ENCODE measurements at regions not wholly inside any gene's neighbourhood (a gene's known extent, or its start where the extent isn't known, plus 50 kb on each side); places are given as distances from the start of the nearest gene placed in this dataset.

DNA sequence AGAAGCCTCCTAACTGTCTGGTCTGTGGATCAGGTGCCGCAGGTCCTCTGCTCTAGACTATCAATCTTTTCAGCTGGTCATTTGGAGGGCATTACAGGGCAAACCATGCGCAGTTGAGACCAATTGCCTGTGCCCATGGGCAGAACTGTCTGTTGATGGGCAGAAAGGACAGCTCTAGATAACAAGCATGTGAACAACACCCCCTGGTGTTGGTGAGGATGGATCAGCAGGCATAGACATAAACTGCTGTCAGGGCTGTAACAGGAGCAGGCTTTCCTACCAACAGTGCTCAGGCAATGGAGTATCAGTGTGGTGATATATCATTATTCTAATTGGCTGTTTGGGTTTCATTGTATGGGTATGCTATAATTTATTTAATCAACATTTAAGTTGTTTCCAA is 104.7 kb upstream of the KL start:
- FAIRE-seq = peak; percentile 51
- intact Hi-C loops (cut with micrococcal nuclease; ENCODE audit: unreplicated experiment) = no loop called here
- Histone ChIP-seq H3K79me2 (ENCODE audit: insufficient read depth, low read length) (no peaks in the 10 kb centered on the region), H3K4me1 (ENCODE audit: insufficient read depth, low read length) (no peaks in the 10 kb centered on the region), H3K27me3 (ENCODE audit: control insufficient read depth in 1 of 2, insufficient read depth in 2 of 2, low read length in 2 of 2) (no peaks in the 10 kb centered on the region; a peak in 1 of 5 replicates), H4K20me1 (ENCODE audit: insufficient read depth, low read length) (no peaks in the 10 kb centered on the region), H3K36me3 (replicated peaks in 1 of 2; ENCODE audit: control insufficient read depth in 1 of 2, insufficient read depth in 2 of 2, low read length in 2 of 2) (no peaks in the 10 kb centered on the region), H3K27ac (ENCODE audit: extremely low read length, insufficient read depth, low read length) (no peak overlapping the region), H3K9ac (ENCODE audit: insufficient read depth, low read depth, low read length) (no peak overlapping the region), H3K9me3 (ENCODE audit: low read length) (no peaks in the 10 kb centered on the region), H2AFZ (ENCODE audit: low read length) (no peak overlapping the region), H3K4me3 (replicated peaks in 1 of 3; ENCODE audit: insufficient read depth in 1 of 3, low read depth in 2 of 3, low read length in 3 of 3) (no peak overlapping the region), H3K4me2 (ENCODE audit: low read depth, low read length) (no peak overlapping the region)
- 40% methylated on average over 2 of the region's 2 CpGs for WGBS (ENCODE audit: low lambda C conversion rate)
- ChIA-PET POLR2A (no interaction called here), CTCF (ENCODE audit: low intra/inter-chr PET ratio, low total read pairs) (no interaction called here)
- in situ Hi-C loops (cut with HindIII; ENCODE audit: extremely low pct_ligation_motif_present, low pct_unique_long_range_greater_than_20kb) = loop anchor here (10.0 kb wide), 1 partner anchor 327 kb away; the partner anchor contains the start of gene PDS5B
- peak; percentile 36 for DNase-seq (ENCODE audit: low spot score)
- BruUV-seq (replicated peaks) = no TSS peak
- peak; percentile 96 for ATAC-seq
- no peak for TF ChIP-seq ZNF124 (CRISPR knock-in tag; IDR thresholded peaks at IDR 0.05)
- TF ChIP-seq NCOA2 (CRISPR knock-in tag; IDR thresholded peaks at IDR 0.05) = no peak
- peak; percentile 72 for TF ChIP-seq STAG1 (CRISPR knock-in tag; IDR thresholded peaks at IDR 0.05)
- no peak for TF ChIP-seq GABPB1 (CRISPR knock-in tag; IDR thresholded peaks at IDR 0.05)
- no peak for TF ChIP-seq SIN3A (IDR thresholded peaks at IDR 0.05; ENCODE audit: borderline replicate concordance, low read depth, low read length)
- TF ChIP-seq NR2F6 (IDR thresholded peaks at IDR 0.05) = no peak
- no peak for TF ChIP-seq NR2F6 (CRISPR knock-in tag; IDR thresholded peaks at IDR 0.05)
- peak; percentile 24; the same call in 1 of the 2 replicates for TF ChIP-seq SMC3 (IDR thresholded peaks at IDR 0.05; ENCODE audit: low read length)
- TF ChIP-seq PPARG (CRISPR knock-in tag; conservative IDR thresholded peaks at IDR 0.05) = no peak
- no peak for TF ChIP-seq ZBTB40 (IDR thresholded peaks at IDR 0.05)
- no peak for TF ChIP-seq ZBTB40 (CRISPR knock-in tag; IDR thresholded peaks at IDR 0.05)
- TF ChIP-seq, protein P1, sequence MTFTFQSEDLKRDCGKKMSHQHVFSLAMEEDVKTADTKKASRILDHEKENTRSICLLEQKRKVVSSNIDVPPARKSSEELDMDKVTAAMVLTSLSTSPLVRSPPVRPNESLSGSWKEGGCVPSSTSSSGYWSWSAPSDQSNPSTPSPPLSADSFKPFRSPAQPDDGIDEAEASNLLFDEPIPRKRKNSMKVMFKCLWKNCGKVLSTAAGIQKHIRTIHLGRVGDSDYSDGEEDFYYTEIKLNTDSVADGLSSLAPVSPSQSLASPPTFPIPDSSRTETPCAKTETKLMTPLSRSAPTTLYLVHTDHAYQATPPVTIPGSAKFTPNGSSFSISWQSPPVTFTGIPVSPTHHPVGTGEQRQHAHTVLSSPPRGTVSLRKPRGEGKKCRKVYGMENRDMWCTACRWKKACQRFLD (CRISPR knock-in tag; IDR thresholded peaks at IDR 0.05; ENCODE audit: borderline replicate concordance) = no peak
- TF ChIP-seq RAD21 (CRISPR knock-in tag; IDR thresholded peaks at IDR 0.05) = 0 out of 2 replicates have a peak, but pooled peaks have one; percentile 13
- TF ChIP-seq ZFP41 (CRISPR knock-in tag; IDR thresholded peaks at IDR 0.05; ENCODE audit: borderline replicate concordance) = no peak
- TF ChIP-seq ZNF335 (CRISPR knock-in tag; IDR thresholded peaks at IDR 0.05) = no peak
- no peak for TF ChIP-seq PLSCR1 (CRISPR knock-in tag; IDR thresholded peaks at IDR 0.05; ENCODE audit: borderline replicate concordance)

Measured in HepG2 (cell line).